ENCODE measurements at regions not wholly inside any gene's neighbourhood (a gene's known extent, or its start where the extent isn't known, plus 50 kb on each side); places are given as distances from the start of the nearest gene placed in this dataset.

- no peak overlapping the region for H3K27ac ChIP-seq
Observed at GRCh38 chr13:78326633-78327032, 276.7 kb downstream of the POU4F1 start.

GRCh38 chr13:78325585-78325984 is 277.8 kb downstream of the POU4F1 start:
- DNase-seq (ENCODE audit: low spot score), result no peak
- ChIA-PET POLR2A (ENCODE audit: low non-redundant PET) (no interaction called here), CTCF (no interaction called here)
- no peak overlapping the region for H3K27ac ChIP-seq
- TF ChIP-seq CTCF (conservative IDR thresholded peaks at IDR 0.05; ENCODE audit: low read depth), result no peak

More at GRCh38 chr13:78326633-78327032, 276.7 kb downstream of the POU4F1 start:
- ChIA-PET POLR2A (ENCODE audit: low non-redundant PET) (no interaction called here), CTCF (no interaction called here)
- no peak for TF ChIP-seq CTCF (conservative IDR thresholded peaks at IDR 0.05; ENCODE audit: low read depth)
- DNase-seq (ENCODE audit: low spot score), result peak; percentile 8

GRCh38 chr13:78323848-78324247 is 279.5 kb downstream of the POU4F1 start:
- DNase-seq (ENCODE audit: low spot score), result peak; percentile 64
- H3K27ac ChIP-seq, result no peak overlapping the region
- POLR2A ChIA-PET (ENCODE audit: low non-redundant PET), result no interaction called here
- CTCF ChIA-PET, result no interaction called here
- TF ChIP-seq CTCF (conservative IDR thresholded peaks at IDR 0.05; ENCODE audit: low read depth), result no peak

GRCh38 chr13:78323040-78323439 is 280.3 kb downstream of the POU4F1 start:
- no peak for TF ChIP-seq CTCF (conservative IDR thresholded peaks at IDR 0.05; ENCODE audit: low read depth)
- POLR2A ChIA-PET (ENCODE audit: low non-redundant PET), result no interaction called here
- no peak for DNase-seq (ENCODE audit: low spot score)
- H3K27ac ChIP-seq, result no peak overlapping the region
- CTCF ChIA-PET, result no interaction called here

- H3K27ac ChIP-seq, result no peak overlapping the region
- no peak for TF ChIP-seq CTCF (conservative IDR thresholded peaks at IDR 0.05; ENCODE audit: low read depth)
- ChIA-PET POLR2A (ENCODE audit: low non-redundant PET) (no interaction called here), CTCF (no interaction called here)
- DNase-seq (ENCODE audit: low spot score), result peak; percentile 1
Observed at GRCh38 chr13:78319101-78319627, 284.2 kb downstream of the POU4F1 start.

GRCh38 chr13:78317030-78317429 is 286.3 kb downstream of the POU4F1 start:
- POLR2A ChIA-PET (ENCODE audit: low non-redundant PET), result no interaction called here
- DNase-seq (ENCODE audit: low spot score), result peak; percentile 17
- TF ChIP-seq CTCF (conservative IDR thresholded peaks at IDR 0.05; ENCODE audit: low read depth), result peak; percentile 23; the same call in 1 of the 2 replicates
- no peak overlapping the region for H3K27ac ChIP-seq
- CTCF ChIA-PET, result no interaction called here
